HEK293 (cell line): ENCODE measurements at regions not wholly inside any gene's neighbourhood (a gene's known extent, or its start where the extent isn't known, plus 50 kb on each side); places are given as distances from the start of the nearest gene placed in this dataset.

ENCODE experiments used
- CTCF ChIA-PET: fragments of 350-600 bp; formaldehyde crosslinking; extraction: SDS; loops from one replicate; lab custom pipeline; 2021; ENCODE audit warnings: antibody characterized with exemption; lab: Yijun Ruan, JAX
- POLR2A ChIA-PET: fragments of 300-600 bp; formaldehyde crosslinking; extraction: SDS; loops from one replicate; lab custom pipeline; 2020; ENCODE audit warnings: antibody characterized with exemption, inconsistent platforms; lab: Yijun Ruan, JAX
- H3K27ac ChIP-seq: fragments of 200-500 bp; sonication (Bioruptor generic); 2 replicates; pipeline ENCODE4 v1.5.1; 2014; ENCODE audit warnings: low read depth, low read length, control low read depth, inconsistent platforms; ENCODE audit errors: extremely low read depth
- H3K36me3 ChIP-seq, 2 experiments: fragments of 200-500 bp in 1 of 2; sonication (Bioruptor generic) in 1 of 2; 1 replicate in 1 of 2; 2 replicates in 1 of 2; pipeline ENCODE4 v1.5.1; 2014 to 2017; ENCODE audit warnings: inconsistent platforms in 2 of 2, low read length in 2 of 2; ENCODE audit not compliant: control insufficient read depth in 2 of 2, insufficient read depth in 1 of 2
- H3K4me1 ChIP-seq: fragments of 200-500 bp; sonication (Bioruptor generic); 2 replicates; pipeline ENCODE4 v1.5.1; 2014; ENCODE audit warnings: mild to moderate bottlenecking, low read length, inconsistent platforms; ENCODE audit not compliant: control insufficient read depth, insufficient read depth
- H3K4me3 ChIP-seq: 2 replicates; pipeline ENCODE4 v1.5.1; 2011; ENCODE audit warnings: low read depth, mild to moderate bottlenecking, control low read depth, low read length, moderate library complexity
- H3K9me3 ChIP-seq: fragments of 200-500 bp; sonication (Bioruptor generic); 2 replicates; pipeline ENCODE4 v1.5.1; 2014; ENCODE audit warnings: low read depth, low read length, inconsistent platforms; ENCODE audit not compliant: control insufficient read depth, insufficient read depth
- EGR2 ChIP-seq: fragments of 450-650 bp; formaldehyde crosslinking; IDR thresholded peaks from 2 replicates; pipeline ENCODE4 v1.5.1; 2016; ENCODE audit warnings: low read depth, missing biosample characterization, missing genetic modification characterization
- KLF1 ChIP-seq: fragments of 450-650 bp; formaldehyde crosslinking; IDR thresholded peaks from 2 replicates; pipeline ENCODE4 v1.5.1; 2016; ENCODE audit warnings: missing biosample characterization, missing genetic modification characterization
- KLF17 ChIP-seq: fragments of 450-650 bp; formaldehyde crosslinking; IDR thresholded peaks from 2 replicates; pipeline ENCODE4 v1.5.1; 2016; ENCODE audit warnings: missing biosample characterization, missing genetic modification characterization
- KLF7 ChIP-seq: fragments of 450-650 bp; formaldehyde crosslinking; IDR thresholded peaks from 2 replicates; pipeline ENCODE4 v1.5.1; 2016; ENCODE audit warnings: missing biosample characterization, missing genetic modification characterization, borderline replicate concordance
- OSR2 ChIP-seq: fragments of 450-650 bp; formaldehyde crosslinking; IDR thresholded peaks from 2 replicates; pipeline ENCODE4 v1.5.1; 2016; ENCODE audit warnings: missing biosample characterization, missing genetic modification characterization
- OVOL3 ChIP-seq: fragments of 450-650 bp; formaldehyde crosslinking; IDR thresholded peaks from 2 replicates; pipeline ENCODE4 v1.5.1; 2016; ENCODE audit warnings: missing biosample characterization, missing genetic modification characterization
- REST ChIP-seq: fragments of 450-650 bp; formaldehyde crosslinking; IDR thresholded peaks from 2 replicates; pipeline ENCODE4 v1.5.1; 2016; ENCODE audit warnings: missing biosample characterization, missing genetic modification characterization
- SETDB1 ChIP-seq: IDR thresholded peaks from one replicate; pipeline ENCODE4 v1.6.1; 2017; ENCODE audit warnings: mild to moderate bottlenecking, low read length, moderate library complexity, mixed read lengths; ENCODE audit not compliant: insufficient read length
- TCF7L2 ChIP-seq: IDR thresholded peaks from 2 replicates; pipeline ENCODE4 v1.6.1; 2011; ENCODE audit warnings: low read depth, mild to moderate bottlenecking, inconsistent platforms, low read length, moderate library complexity, borderline replicate concordance
- YY1 ChIP-seq: fragments of 450-650 bp; formaldehyde crosslinking; IDR thresholded peaks from 2 replicates; pipeline ENCODE4 v1.5.1; 2018; ENCODE audit warnings: missing biosample characterization, missing genetic modification characterization
- ZBTB21 ChIP-seq: fragments of 450-650 bp; formaldehyde crosslinking; IDR thresholded peaks from 2 replicates; pipeline ENCODE4 v1.5.1; 2017; ENCODE audit warnings: missing biosample characterization, missing genetic modification characterization
- ZBTB6 ChIP-seq: fragments of 450-650 bp; formaldehyde crosslinking; IDR thresholded peaks from 2 replicates; pipeline ENCODE4 v1.5.1; 2017; ENCODE audit warnings: missing biosample characterization, missing genetic modification characterization
- ZIC2 ChIP-seq: fragments of 450-650 bp; formaldehyde crosslinking; IDR thresholded peaks from 2 replicates; pipeline ENCODE4 v1.5.1; 2016; ENCODE audit warnings: missing biosample characterization, missing genetic modification characterization
- ZNF121 ChIP-seq: fragments of 450-650 bp; formaldehyde crosslinking; IDR thresholded peaks from 2 replicates; pipeline ENCODE4 v1.5.1; 2016; ENCODE audit warnings: missing biosample characterization, missing genetic modification characterization
- ZNF133 ChIP-seq: fragments of 450-650 bp; formaldehyde crosslinking; IDR thresholded peaks from 2 replicates; pipeline ENCODE4 v1.5.1; 2016; ENCODE audit warnings: missing biosample characterization, missing genetic modification characterization
- ZNF148 ChIP-seq: fragments of 450-650 bp; formaldehyde crosslinking; IDR thresholded peaks from 2 replicates; pipeline ENCODE4 v1.5.0; 2017; ENCODE audit warnings: missing biosample characterization, missing genetic modification characterization, borderline replicate concordance
- ZNF174 ChIP-seq: fragments of 450-650 bp; formaldehyde crosslinking; IDR thresholded peaks from 2 replicates; pipeline ENCODE4 v1.5.0; 2017; ENCODE audit warnings: missing biosample characterization, mild to moderate bottlenecking, missing genetic modification characterization
- ZNF274 ChIP-seq, 2 experiments: fragments of 200-500 bp in 1 of 2; fragments of 450-650 bp in 1 of 2; sonication (Bioruptor generic) in 1 of 2; formaldehyde crosslinking in 1 of 2; IDR thresholded peaks; 2 replicates each; pipeline versions ENCODE4 v1.5.1 to v1.6.1; 2014 to 2016; ENCODE audit warnings: borderline replicate concordance in 1 of 2, inconsistent platforms in 1 of 2, low read length in 1 of 2, missing biosample characterization in 1 of 2, missing genetic modification characterization in 1 of 2
- ZNF324 ChIP-seq: fragments of 450-650 bp; formaldehyde crosslinking; IDR thresholded peaks from 2 replicates; pipeline ENCODE4 v1.5.1; 2016; ENCODE audit warnings: missing biosample characterization, missing genetic modification characterization
- ZNF48 ChIP-seq: fragments of 450-650 bp; formaldehyde crosslinking; IDR thresholded peaks from 2 replicates; pipeline ENCODE4 v1.5.1; 2016; ENCODE audit warnings: missing biosample characterization, missing genetic modification characterization
- ZNF513 ChIP-seq: fragments of 450-650 bp; IDR thresholded peaks from 2 replicates; pipeline ENCODE4 v1.5.1; 2018; ENCODE audit warnings: missing biosample characterization, missing genetic modification characterization
- ZNF558 ChIP-seq: fragments of 450-650 bp; formaldehyde crosslinking; IDR thresholded peaks from 2 replicates; pipeline ENCODE4 v1.5.1; 2016; ENCODE audit warnings: missing biosample characterization, missing genetic modification characterization
- ZNF600 ChIP-seq: fragments of 450-650 bp; formaldehyde crosslinking; IDR thresholded peaks from 2 replicates; pipeline ENCODE4 v1.5.1; 2016; ENCODE audit warnings: missing biosample characterization, missing genetic modification characterization
- ZNF658 ChIP-seq: fragments of 450-650 bp; formaldehyde crosslinking; IDR thresholded peaks from 2 replicates; pipeline ENCODE4; 2016; ENCODE audit warnings: missing biosample characterization, missing genetic modification characterization
- ZSCAN16 ChIP-seq: fragments of 450-650 bp; formaldehyde crosslinking; IDR thresholded peaks from 2 replicates; pipeline ENCODE4 v1.5.1; 2016; ENCODE audit warnings: missing biosample characterization, missing genetic modification characterization
- ZXDB ChIP-seq: fragments of 450-650 bp; formaldehyde crosslinking; IDR thresholded peaks from 2 replicates; pipeline ENCODE4 v1.5.1; 2016; ENCODE audit warnings: missing biosample characterization, missing genetic modification characterization

GRCh38 chr1:57736940-57737339 is 313.1 kb upstream of the DAB1 start:
- CTCF ChIA-PET = no interaction called here
- no peaks in the 10 kb centered on the region for H3K4me1 ChIP-seq
- TF ChIP-seq KLF7 (tag by site-specific recombination) = no peak
- no peak for TF ChIP-seq ZNF600 (tag by site-specific recombination)
- TF ChIP-seq ZNF513 (tag by site-specific recombination) = no peak
- no peak for TF ChIP-seq ZNF274 (IDR thresholded peaks at IDR 0.05; ENCODE audit: low read length)
- TF ChIP-seq ZNF274 (tag by site-specific recombination; IDR thresholded peaks at IDR 0.05; ENCODE audit: borderline replicate concordance) = no peak
- TF ChIP-seq YY1 = no peak
- no peak for TF ChIP-seq OSR2 (tag by site-specific recombination)
- no peak for TF ChIP-seq ZNF48 (tag by site-specific recombination)
- TF ChIP-seq ZNF133 (tag by site-specific recombination) = no peak
- TF ChIP-seq KLF1 (tag by site-specific recombination) = no peak
- no peak for TF ChIP-seq KLF17 (tag by site-specific recombination)
- no peak for TF ChIP-seq ZNF174 (tag by site-specific recombination)
- no peak for TF ChIP-seq SETDB1
- no peak for TF ChIP-seq ZNF121 (tag by site-specific recombination)
- TF ChIP-seq ZBTB6 = no peak
- no peak overlapping the region for H3K4me3 ChIP-seq
- no peaks in the 10 kb centered on the region for H3K36me3 ChIP-seq
- POLR2A ChIA-PET = no interaction called here
- H3K9me3 ChIP-seq = no peaks in the 10 kb centered on the region
- H3K27ac ChIP-seq = no peak overlapping the region

GRCh38 chr1:57729181-57729580 is 305.3 kb upstream of the DAB1 start:
- ChIA-PET CTCF (interaction anchor here (0.7 kb wide), 1 partner anchor 16 kb away, joined by 3 read pairs; no protein-coding TSS in a partner anchor), POLR2A (no interaction called here)
- TF ChIP-seq TCF7L2 (no peak), OVOL3 (tag by site-specific recombination) (no peak), REST (tag by site-specific recombination) (no peak), ZNF324 (tag by site-specific recombination) (no peak), ZNF658 (tag by site-specific recombination) (no peak), ZNF558 (tag by site-specific recombination) (no peak), ZBTB6 (no peak), EGR2 (no peak), ZNF148 (tag by site-specific recombination) (no peak), ZSCAN16 (tag by site-specific recombination) (no peak), ZBTB21 (no peak), ZNF600 (tag by site-specific recombination) (no peak), ZIC2 (tag by site-specific recombination) (no peak), ZXDB (tag by site-specific recombination) (no peak), YY1 (no peak)

More at GRCh38 chr1:57729181-57729580, 305.3 kb upstream of the DAB1 start:
- Histone ChIP-seq H3K4me1 (no peaks in the 10 kb centered on the region), H3K27ac (no peak overlapping the region), H3K9me3 (no peaks in the 10 kb centered on the region), H3K4me3 (no peak overlapping the region), H3K36me3 (no peaks in the 10 kb centered on the region)
